ENCODE measurements at regions not wholly inside any gene's neighbourhood (a gene's known extent, or its start where the extent isn't known, plus 50 kb on each side); places are given as distances from the start of the nearest gene placed in this dataset.

GRCh38 chr18:56461151-56461550, 177.2 kb downstream of the TXNL1 start:
- no peak for TF ChIP-seq CTCF (IDR thresholded peaks at IDR 0.05; ENCODE audit: low read depth, low read length)
- H3K4me3 ChIP-seq (ENCODE audit: low read depth, low read length): no peak overlapping the region

GRCh38 chr18:56460581-56460980, 177.8 kb downstream of the TXNL1 start:
- TF ChIP-seq CTCF (IDR thresholded peaks at IDR 0.05; ENCODE audit: low read depth, low read length): no peak
- H3K4me3 ChIP-seq (ENCODE audit: low read depth, low read length): no peak overlapping the region

- no peak for TF ChIP-seq CTCF (IDR thresholded peaks at IDR 0.05; ENCODE audit: low read depth, low read length)
- H3K4me3 ChIP-seq (ENCODE audit: low read depth, low read length): no peak overlapping the region
Measured at GRCh38 chr18:56458770-56459712, 179.4 kb downstream of the TXNL1 start.

GRCh38 chr18:56455874-56456273, 182.5 kb downstream of the TXNL1 start:
- no peak overlapping the region for H3K4me3 ChIP-seq (ENCODE audit: low read depth, low read length)
- TF ChIP-seq CTCF (IDR thresholded peaks at IDR 0.05; ENCODE audit: low read depth, low read length): no peak

GRCh38 chr18:56455141-56455540, 183.3 kb downstream of the TXNL1 start:
- no peak for TF ChIP-seq CTCF (IDR thresholded peaks at IDR 0.05; ENCODE audit: low read depth, low read length)
- H3K4me3 ChIP-seq (ENCODE audit: low read depth, low read length): no peak overlapping the region

GRCh38 chr18:56453631-56454030, 184.8 kb downstream of the TXNL1 start:
- TF ChIP-seq CTCF (IDR thresholded peaks at IDR 0.05; ENCODE audit: low read depth, low read length): no peak
- H3K4me3 ChIP-seq (ENCODE audit: low read depth, low read length): no peak overlapping the region

GRCh38 chr18:56451188-56451587, 187.2 kb downstream of the TXNL1 start:
- no peak overlapping the region for H3K4me3 ChIP-seq (ENCODE audit: low read depth, low read length)
- TF ChIP-seq CTCF (IDR thresholded peaks at IDR 0.05; ENCODE audit: low read depth, low read length): no peak

All from WI38 (cell line).